Neural cell (in vitro differentiated cells): ENCODE measurements at regions not wholly inside any gene's neighbourhood (a gene's known extent, or its start where the extent isn't known, plus 50 kb on each side); places are given as distances from the start of the nearest gene placed in this dataset.

Experiments used
- CTCF ChIP-seq: fragments of 450-650 bp; IDR thresholded peaks from 2 replicates; pipeline ENCODE4 v1.5.1; 2014; ENCODE audit warnings: antibody characterized with exemption, mild to moderate bottlenecking, moderate library complexity; ENCODE audit not compliant: poor library complexity, severe bottlenecking
- EP300 ChIP-seq: fragments of 450-650 bp; conservative IDR thresholded peaks from 2 replicates; pipeline ENCODE4 v1.6.1; 2014; ENCODE audit warnings: antibody characterized with exemption, mild to moderate bottlenecking, moderate library complexity; ENCODE audit not compliant: poor library complexity, severe bottlenecking
- EZH2 ChIP-seq: fragments of 200-600, 300-800 bp; shearing (Covaris generic), sonication (generic); IDR thresholded peaks from 2 replicates; pipeline ENCODE4 v1.6.1; 2014; ENCODE audit warnings: antibody characterized with exemption, low read length, borderline replicate concordance, mild to moderate bottlenecking; ENCODE audit not compliant: insufficient read depth, poor library complexity, severe bottlenecking
- POLR2AphosphoS5 ChIP-seq: IDR thresholded peaks from 2 replicates; pipeline ENCODE4 v1.6.1; 2012
- RAD21 ChIP-seq: fragments of 450-650 bp; conservative IDR thresholded peaks from 2 replicates; pipeline ENCODE4 v1.6.1; 2014; ENCODE audit warnings: antibody characterized with exemption, mild to moderate bottlenecking, moderate library complexity
- REST ChIP-seq: IDR thresholded peaks from 2 replicates; pipeline ENCODE4 v1.6.1; 2012; ENCODE audit warnings: borderline replicate concordance
- SMC3 ChIP-seq: fragments of 450-650 bp; conservative IDR thresholded peaks from 2 replicates; pipeline ENCODE4 v1.6.1; 2014; ENCODE audit warnings: antibody characterized with exemption, mild to moderate bottlenecking, moderate library complexity; ENCODE audit not compliant: poor library complexity
- TAF1 ChIP-seq: IDR thresholded peaks from 2 replicates; pipeline ENCODE4 v1.6.1; 2012; ENCODE audit warnings: low read depth

GRCh38 chr3:22172964-22173363 is 422.0 kb upstream of the ZNF385D start:
- TF ChIP-seq REST: no peak
- no peak for TF ChIP-seq RAD21
- TF ChIP-seq CTCF: no peak
- TF ChIP-seq POLR2AphosphoS5: no peak
- no peak for TF ChIP-seq EZH2
- TF ChIP-seq EP300: no peak
- TF ChIP-seq TAF1: no peak
- no peak for TF ChIP-seq SMC3
